ENCODE measurements at regions not wholly inside any gene's neighbourhood (a gene's known extent, or its start where the extent isn't known, plus 50 kb on each side); places are given as distances from the start of the nearest gene placed in this dataset.
A peak's percentile ranks its signal among the peaks of the same experiment; 100 is the strongest.

GRCh38 chr15:62805502-62805901, 237.0 kb upstream of the TPM1 start:
- H3K4me3 Mint-ChIP-seq (ENCODE audit: unreplicated experiment): no peak overlapping the region
- H3K9me3 Mint-ChIP-seq (ENCODE audit: unreplicated experiment): no peaks in the 10 kb centered on the region
- no peak overlapping the region for H3K27ac Mint-ChIP-seq (ENCODE audit: low read depth, unreplicated experiment)
- H3K27me3 Mint-ChIP-seq (ENCODE audit: insufficient read depth, unreplicated experiment): no peaks in the 10 kb centered on the region
- intact Hi-C loops (cut with micrococcal nuclease): no loop called here
- POLR2A ChIA-PET: no interaction called here
- no TSS peak for BruUV-seq (replicated peaks)
- H3K36me3 Mint-ChIP-seq (ENCODE audit: insufficient read depth, unreplicated experiment): peaks cover 32% of the 10 kb centered on the region
- no peak for TF ChIP-seq CTCF (IDR thresholded peaks at IDR 0.05; ENCODE audit: unreplicated experiment)
- no peak for DNase-seq (ENCODE audit: unreplicated experiment)
- no peaks in the 10 kb centered on the region for H3K4me1 Mint-ChIP-seq (ENCODE audit: insufficient read depth, unreplicated experiment)
- CTCF ChIA-PET: no interaction called here

GRCh38 chr15:62807539-62808130, 234.9 kb upstream of the TPM1 start:
- ChIA-PET CTCF (interaction anchor here (0.7 to 1.2 kb wide), 2 partner anchors 25 to 158 kb away, joined by 3 to 4 read pairs; no protein-coding TSS in a partner anchor), POLR2A (no interaction called here)
- TF ChIP-seq CTCF (IDR thresholded peaks at IDR 0.05; ENCODE audit: unreplicated experiment): no peak
- no peaks in the 10 kb centered on the region for H3K9me3 Mint-ChIP-seq (ENCODE audit: unreplicated experiment)
- H3K27me3 Mint-ChIP-seq (ENCODE audit: insufficient read depth, unreplicated experiment): no peaks in the 10 kb centered on the region
- intact Hi-C loops (cut with micrococcal nuclease): no loop called here
- H3K27ac Mint-ChIP-seq (ENCODE audit: low read depth, unreplicated experiment): no peak overlapping the region
- H3K36me3 Mint-ChIP-seq (ENCODE audit: insufficient read depth, unreplicated experiment): peaks cover 41% of the 10 kb centered on the region
- H3K4me1 Mint-ChIP-seq (ENCODE audit: insufficient read depth, unreplicated experiment): peaks cover 5% of the 10 kb centered on the region
- H3K4me3 Mint-ChIP-seq (ENCODE audit: unreplicated experiment): no peak overlapping the region
- no peak for DNase-seq (ENCODE audit: unreplicated experiment)
- BruUV-seq (replicated peaks): no TSS peak

GRCh38 chr15:62809115-62809967, 233.2 kb upstream of the TPM1 start:
- peak; percentile 22 for DNase-seq (ENCODE audit: unreplicated experiment)
- Mint-ChIP-seq H3K27ac (ENCODE audit: low read depth, unreplicated experiment) (no peak overlapping the region), H3K36me3 (ENCODE audit: insufficient read depth, unreplicated experiment) (peaks cover 38% of the 10 kb centered on the region), H3K4me1 (ENCODE audit: insufficient read depth, unreplicated experiment) (peaks cover 5% of the 10 kb centered on the region), H3K9me3 (ENCODE audit: unreplicated experiment) (no peaks in the 10 kb centered on the region), H3K4me3 (ENCODE audit: unreplicated experiment) (no peak overlapping the region), H3K27me3 (ENCODE audit: insufficient read depth, unreplicated experiment) (no peaks in the 10 kb centered on the region)
- POLR2A ChIA-PET: interaction anchor here (0.7 kb wide), 1 partner anchor 138 kb away, joined by 4 read pairs; no protein-coding TSS in a partner anchor
- CTCF ChIA-PET: interaction anchor here (1.3 kb wide), 1 partner anchor 27 kb away, joined by 4 read pairs; no protein-coding TSS in a partner anchor
- TF ChIP-seq CTCF (IDR thresholded peaks at IDR 0.05; ENCODE audit: unreplicated experiment): no peak
- BruUV-seq (replicated peaks): no TSS peak
- intact Hi-C loops (cut with micrococcal nuclease): no loop called here

- Mint-ChIP-seq H3K27me3 (ENCODE audit: insufficient read depth, unreplicated experiment) (no peaks in the 10 kb centered on the region), H3K27ac (ENCODE audit: low read depth, unreplicated experiment) (no peak overlapping the region), H3K9me3 (ENCODE audit: unreplicated experiment) (no peaks in the 10 kb centered on the region), H3K4me1 (ENCODE audit: insufficient read depth, unreplicated experiment) (peaks cover 5% of the 10 kb centered on the region), H3K4me3 (ENCODE audit: unreplicated experiment) (no peak overlapping the region), H3K36me3 (ENCODE audit: insufficient read depth, unreplicated experiment) (peaks cover 32% of the 10 kb centered on the region)
- DNase-seq (ENCODE audit: unreplicated experiment): no peak
- no TSS peak for BruUV-seq (replicated peaks)
- intact Hi-C loops (cut with micrococcal nuclease): no loop called here
- no peak for TF ChIP-seq CTCF (IDR thresholded peaks at IDR 0.05; ENCODE audit: unreplicated experiment)
- ChIA-PET CTCF (interaction anchor here (1.3 kb wide), 1 partner anchor 28 kb away, joined by 4 read pairs; no protein-coding TSS in a partner anchor), POLR2A (no interaction called here)
Measured at GRCh38 chr15:62809968-62810260, 232.6 kb upstream of the TPM1 start.
